T-cell (primary cell): ENCODE measurements at regions not wholly inside any gene's neighbourhood (a gene's known extent, or its start where the extent isn't known, plus 50 kb on each side); places are given as distances from the start of the nearest gene placed in this dataset.
"Not testable (repeated sequence)": the region's sequence is repeated elsewhere in the genome, so short reads cannot be mapped to it uniquely, and the experiment has no call there.

Source experiments
- ATAC-seq, 4 experiments: fragments of 200-7000 bp in 3 of 4; fragments of 150-1000 bp in 1 of 4; cut with Tn5 transposase; replicated peaks in 1 of 4; 1 replicate in 3 of 4; 2 replicates in 1 of 4; pipeline ENCODE4 v1.10.0; 2021; ENCODE audit warnings: moderate library complexity in 3 of 4, mild to moderate bottlenecking in 2 of 4, moderate number of reproducible peaks in 1 of 4
- CTCF ChIA-PET, 2 donors: fragments of 300-600 bp; sonication (Branson Sonifier 250); formaldehyde crosslinking; loops; one replicate each; lab custom pipeline; 2022; ENCODE audit warnings: antibody characterized with exemption in 2 of 2; lab: Charles Lee
- POLR2A ChIA-PET, 2 donors: fragments of 300-600 bp; sonication (Branson Sonifier 250); formaldehyde crosslinking; loops; one replicate each; lab custom pipeline; 2022; ENCODE audit warnings: antibody characterized with exemption in 2 of 2; lab: Charles Lee
- DNase-seq, 35 experiments: peaks; one replicate each; pipeline versions ENCODE4 v3.0.0 to v3.0.0-alpha.2; 2013 to 2023
- H3K27ac ChIP-seq: one replicate; pipeline ENCODE4 v1.5.1; 2013; ENCODE audit warnings: low read length
- H3K27me3 ChIP-seq, 2 experiments: replicated peaks in 1 of 2; 1 replicate in 1 of 2; 2 replicates in 1 of 2; pipeline versions ENCODE4 v1.6.1 to v1.7.0; 2013; ENCODE audit warnings: low read length in 1 of 2, mixed read lengths in 1 of 2; ENCODE audit not compliant: control insufficient read depth in 2 of 2, insufficient read depth in 2 of 2; ENCODE audit errors: extremely low read depth in 1 of 2
- H3K36me3 ChIP-seq, 2 donors: 1 replicate in 1 of 2; 2 replicates in 1 of 2; pipeline versions ENCODE4 v1.6.1 to v1.7.0; 2013; ENCODE audit warnings: low read length in 1 of 2; ENCODE audit not compliant: control insufficient read depth in 2 of 2, insufficient read depth in 1 of 2; ENCODE audit errors: extremely low read depth in 1 of 2
- H3K4me1 ChIP-seq, 2 experiments: 1 replicate in 1 of 2; 2 replicates in 1 of 2; pipeline versions ENCODE4 v1.6.1 to v1.7.0; 2013; ENCODE audit warnings: low read length in 2 of 2, mixed read lengths in 1 of 2; ENCODE audit not compliant: insufficient read depth in 2 of 2, control insufficient read depth in 1 of 2; ENCODE audit errors: extremely low read depth in 1 of 2
- H3K4me3 ChIP-seq, 2 donors: 1 replicate in 1 of 2; 2 replicates in 1 of 2; pipeline versions ENCODE4 v1.5.1 to v1.7.0; 2013; ENCODE audit warnings: mild to moderate bottlenecking in 2 of 2, low read length in 1 of 2, moderate library complexity in 1 of 2; ENCODE audit not compliant: control insufficient read depth in 1 of 2; ENCODE audit errors: extremely low read depth in 1 of 2
- H3K9me3 ChIP-seq: 2 replicates; pipeline ENCODE4 v1.7.0; 2013
- H3K27ac Mint-ChIP-seq, 2 donors: one replicate each; pipeline ENCODE4 v1.8.0; 2020 to 2021; ENCODE audit warnings: mild to moderate bottlenecking in 2 of 2, mixed read lengths in 2 of 2
- H3K27me3 Mint-ChIP-seq, 2 donors: one replicate each; pipeline ENCODE4 v1.8.0; 2021 to 2022; ENCODE audit warnings: mixed read lengths in 2 of 2
- H3K36me3 Mint-ChIP-seq: one replicate; pipeline ENCODE4 v1.8.0; 2021; ENCODE audit warnings: mixed read lengths
- H3K4me1 Mint-ChIP-seq, 3 donors: one replicate each; pipeline ENCODE4 v1.8.0; 2020 to 2022; ENCODE audit warnings: mixed read lengths in 3 of 3, mild to moderate bottlenecking in 1 of 3
- H3K4me3 Mint-ChIP-seq, 3 donors: one replicate each; pipeline ENCODE4 v1.8.0; 2020 to 2022; ENCODE audit warnings: mild to moderate bottlenecking in 3 of 3, mixed read lengths in 3 of 3, moderate library complexity in 3 of 3
- H3K9me3 Mint-ChIP-seq, 3 donors: one replicate each; pipeline ENCODE4 v1.8.0; 2020 to 2022; ENCODE audit warnings: mixed read lengths in 3 of 3
- WGBS: methylation state at CpG from one replicate; pipeline ENCODE4 v1.1.5; 2013; ENCODE audit warnings: missing lambda C conversion rate; ENCODE audit not compliant: insufficient coverage; 5-methylcytosine and 5-hydroxymethylcytosine counted together

DNA sequence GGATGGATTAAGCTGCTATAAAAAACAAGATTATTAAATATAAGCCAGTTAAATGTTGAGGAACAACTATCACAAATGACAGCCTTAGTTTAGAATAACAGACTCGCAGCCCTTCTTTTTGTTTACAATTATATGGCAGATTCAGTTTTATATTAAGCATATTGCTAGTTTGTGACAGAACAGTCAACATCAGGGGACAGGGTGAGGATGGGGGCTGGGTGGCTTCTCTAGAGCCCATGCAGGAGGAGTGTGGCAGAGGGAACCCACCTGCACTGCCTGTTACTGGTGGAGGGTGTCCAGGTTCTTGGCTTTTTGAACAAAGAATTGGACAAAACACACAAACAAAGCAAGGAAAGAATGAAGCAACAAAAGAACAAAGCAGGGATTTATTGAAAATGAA lies 799.7 kb downstream of the PRIM2 start:
- H3K4me3 ChIP-seq, H3K27ac Mint-ChIP-seq, CTCF ChIA-PET, H3K9me3 ChIP-seq, H3K36me3 ChIP-seq, ATAC-seq, H3K9me3 Mint-ChIP-seq, POLR2A ChIA-PET, DNase-seq, H3K36me3 Mint-ChIP-seq, H3K27me3 ChIP-seq, H3K27me3 Mint-ChIP-seq, H3K4me3 Mint-ChIP-seq, H3K27ac ChIP-seq, H3K4me1 Mint-ChIP-seq, H3K4me1 ChIP-seq: not testable (repeated sequence)
- WGBS: no CpG with 5 or more reads among the region's 1 CpG

GRCh38 chr6:58121616-58122015 lies 804.2 kb downstream of the PRIM2 start:
- ATAC-seq, DNase-seq, H3K4me3 Mint-ChIP-seq, POLR2A ChIA-PET, H3K9me3 Mint-ChIP-seq, H3K36me3 ChIP-seq, H3K9me3 ChIP-seq, H3K27ac Mint-ChIP-seq, H3K4me3 ChIP-seq, H3K27ac ChIP-seq, H3K27me3 Mint-ChIP-seq, H3K27me3 ChIP-seq, H3K4me1 ChIP-seq, CTCF ChIA-PET, H3K36me3 Mint-ChIP-seq, H3K4me1 Mint-ChIP-seq: not testable (repeated sequence)
- no CpG with 5 or more reads among the region's 3 CpGs for WGBS

GRCh38 chr6:58123770-58124169 lies 806.3 kb downstream of the PRIM2 start:
- H3K4me1 ChIP-seq, H3K4me3 ChIP-seq, H3K27me3 Mint-ChIP-seq, H3K9me3 Mint-ChIP-seq, H3K4me3 Mint-ChIP-seq, H3K36me3 ChIP-seq, POLR2A ChIA-PET, H3K4me1 Mint-ChIP-seq, DNase-seq, H3K9me3 ChIP-seq, H3K36me3 Mint-ChIP-seq, CTCF ChIA-PET, H3K27ac Mint-ChIP-seq, ATAC-seq, H3K27me3 ChIP-seq, H3K27ac ChIP-seq: not testable (repeated sequence)
- no CpG with 5 or more reads among the region's 2 CpGs for WGBS

DNA sequence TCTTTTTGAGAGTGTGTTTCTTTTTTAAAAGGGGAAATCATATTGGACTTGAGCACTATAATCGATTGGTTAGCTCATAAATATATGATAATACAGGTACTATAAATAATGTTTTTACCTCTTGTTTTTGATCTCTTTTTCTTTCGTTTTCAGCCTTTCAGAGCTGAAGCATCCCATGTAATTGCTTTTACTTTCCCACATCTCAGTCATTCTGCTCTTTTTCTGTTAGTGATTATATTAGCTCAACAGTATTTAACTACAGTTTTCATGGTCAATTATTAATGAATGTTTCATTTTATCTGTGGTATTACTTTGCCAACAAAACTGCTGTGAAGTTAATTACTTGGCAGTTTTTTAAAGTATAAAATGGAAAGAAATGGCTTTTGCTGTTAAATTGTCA lies 811.1 kb downstream of the PRIM2 start:
- not testable (repeated sequence) for H3K36me3 Mint-ChIP-seq, H3K4me3 Mint-ChIP-seq

GRCh38 chr6:58129098-58129497 lies 811.7 kb downstream of the PRIM2 start:
- H3K4me1 Mint-ChIP-seq, H3K27ac Mint-ChIP-seq, ATAC-seq, H3K9me3 ChIP-seq, DNase-seq, H3K36me3 ChIP-seq, H3K27me3 ChIP-seq, CTCF ChIA-PET, POLR2A ChIA-PET, H3K36me3 Mint-ChIP-seq, H3K4me1 ChIP-seq, H3K27ac ChIP-seq, H3K27me3 Mint-ChIP-seq, H3K4me3 Mint-ChIP-seq, H3K4me3 ChIP-seq: not testable (repeated sequence)
- peaks cover 8 to 14% (median 12%) of the 10 kb centered on the region in 3 donors for H3K9me3 Mint-ChIP-seq
- no CpG with 5 or more reads among the region's 1 CpG for WGBS

More for the DNA sequence above, 811.1 kb downstream of the PRIM2 start:
- POLR2A ChIA-PET, H3K4me3 ChIP-seq, H3K4me1 ChIP-seq, H3K36me3 ChIP-seq, H3K27me3 Mint-ChIP-seq, ATAC-seq, CTCF ChIA-PET, H3K4me1 Mint-ChIP-seq, H3K27me3 ChIP-seq, H3K27ac Mint-ChIP-seq, DNase-seq, H3K9me3 ChIP-seq, H3K27ac ChIP-seq: not testable (repeated sequence)
- peaks cover 8 to 14% (median 11%) of the 10 kb centered on the region in 3 donors for H3K9me3 Mint-ChIP-seq
- no CpG with 5 or more reads among the region's 2 CpGs for WGBS

DNA sequence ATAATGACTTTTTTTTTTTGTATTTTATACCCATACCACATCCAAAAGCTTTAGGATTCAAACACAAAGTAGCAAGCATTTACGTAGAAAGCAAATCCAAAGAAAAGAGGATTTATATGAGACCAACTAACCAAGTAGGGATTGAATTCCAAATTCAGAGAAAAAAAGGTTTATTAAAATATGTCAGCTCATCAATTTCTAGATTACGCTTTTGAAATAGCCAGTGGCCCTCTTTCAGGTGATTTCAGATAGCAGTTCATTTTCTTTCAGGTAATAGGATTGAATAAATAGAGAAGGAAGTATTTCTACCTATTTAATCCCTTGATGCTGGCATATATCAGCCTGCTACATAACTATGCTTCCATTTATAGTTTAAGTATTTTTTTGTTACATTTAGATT lies 822.3 kb downstream of the PRIM2 start:
- H3K9me3 ChIP-seq, POLR2A ChIA-PET, H3K4me3 ChIP-seq, H3K9me3 Mint-ChIP-seq, DNase-seq, ATAC-seq, H3K27ac ChIP-seq, H3K4me1 ChIP-seq, CTCF ChIA-PET, H3K27me3 ChIP-seq, H3K27ac Mint-ChIP-seq, H3K4me3 Mint-ChIP-seq, H3K27me3 Mint-ChIP-seq, H3K36me3 ChIP-seq, H3K4me1 Mint-ChIP-seq, H3K36me3 Mint-ChIP-seq: not testable (repeated sequence)
- WGBS: no CpG with 5 or more reads among the region's 2 CpGs

DNA sequence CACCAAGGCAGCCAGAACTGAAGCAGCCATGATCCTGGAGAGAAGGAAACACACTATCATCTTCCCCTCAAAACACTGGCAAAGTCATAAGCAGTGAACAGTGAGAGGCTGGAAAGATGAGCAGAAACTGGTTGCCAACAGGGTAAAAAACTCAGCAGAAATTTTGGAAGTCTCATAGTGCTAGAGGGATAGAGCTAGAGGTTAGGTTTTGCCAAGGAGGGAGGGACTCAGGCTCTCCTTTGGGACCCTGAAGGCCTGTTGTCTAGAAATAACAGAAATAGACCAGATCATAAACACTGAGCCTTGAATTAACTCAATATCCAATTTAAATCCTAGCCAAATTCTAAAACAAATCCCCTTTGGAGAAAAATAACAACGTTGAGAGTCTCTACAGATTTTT lies 853.6 kb downstream of the PRIM2 start:
- not testable (repeated sequence) for H3K9me3 Mint-ChIP-seq
- WGBS: no CpG with 5 or more reads among the region's 1 CpG

More for the DNA sequence above, 853.6 kb downstream of the PRIM2 start:
- H3K4me3 ChIP-seq, CTCF ChIA-PET, H3K4me3 Mint-ChIP-seq, POLR2A ChIA-PET, H3K36me3 Mint-ChIP-seq, H3K27me3 Mint-ChIP-seq, H3K4me1 Mint-ChIP-seq, H3K27me3 ChIP-seq, H3K36me3 ChIP-seq, H3K27ac Mint-ChIP-seq, ATAC-seq, H3K27ac ChIP-seq, H3K4me1 ChIP-seq, H3K9me3 ChIP-seq, DNase-seq: not testable (repeated sequence)
